GM19240 (cell line): ENCODE measurements at regions not wholly inside any gene's neighbourhood (a gene's known extent, or its start where the extent isn't known, plus 50 kb on each side); places are given as distances from the start of the nearest gene placed in this dataset.

Source experiments
- DNase-seq: peaks from one replicate; pipeline ENCODE4 v3.0.0; 2011; ENCODE audit warnings: low spot score; ENCODE audit not compliant: insufficient read length

- no peak for DNase-seq
Observed at GRCh38 chr1:188247255-188247654, 1418.5 kb downstream of the PLA2G4A start.

- DNase-seq, result no peak
Observed at GRCh38 chr1:188249811-188250210, 1421.1 kb downstream of the PLA2G4A start.

DNA sequence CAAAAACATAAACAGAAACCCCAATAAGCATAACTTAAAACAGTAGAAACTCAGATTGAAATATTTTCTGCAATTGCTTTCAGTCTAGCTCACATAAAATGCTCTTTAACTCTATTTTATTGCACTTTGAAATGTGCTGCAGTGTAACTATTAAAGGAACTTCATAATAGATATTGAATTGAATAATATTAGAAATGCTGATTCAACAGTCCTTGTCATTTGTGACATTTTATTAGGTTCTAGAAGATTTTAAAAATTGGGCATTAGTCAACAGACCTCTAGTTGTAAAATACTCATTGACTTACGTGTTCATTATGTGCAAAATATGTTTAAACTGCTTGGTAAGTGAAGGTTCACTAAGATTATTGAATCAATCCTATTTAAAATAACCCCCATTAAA, 1422.3 kb downstream of the PLA2G4A start:
- DNase-seq, result no peak

- no peak for DNase-seq
Observed at GRCh38 chr1:188261849-188262248, 1433.1 kb downstream of the PLA2G4A start.

DNA sequence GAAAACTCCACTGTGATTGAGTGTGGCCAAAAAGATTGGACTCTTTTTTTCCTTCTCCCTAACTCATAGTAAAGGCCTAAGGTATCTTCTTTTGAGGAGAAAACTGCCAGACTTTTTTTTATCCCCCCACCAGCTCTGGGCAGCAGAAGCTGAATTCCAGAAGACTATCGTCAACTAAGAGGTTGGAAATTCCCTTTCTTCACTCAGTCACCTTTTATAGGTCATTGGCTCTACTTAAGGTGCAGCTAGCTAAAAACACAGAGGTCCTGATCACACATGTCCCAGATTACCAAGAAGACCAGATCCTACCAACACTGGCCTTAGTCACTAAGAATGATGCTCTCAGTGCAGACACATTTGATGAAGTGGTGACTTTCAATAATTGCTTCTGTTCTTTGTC, 1441.2 kb downstream of the PLA2G4A start:
- DNase-seq, result no peak

GRCh38 chr1:188270497-188270896, 1441.7 kb downstream of the PLA2G4A start:
- DNase-seq, result no peak

DNA sequence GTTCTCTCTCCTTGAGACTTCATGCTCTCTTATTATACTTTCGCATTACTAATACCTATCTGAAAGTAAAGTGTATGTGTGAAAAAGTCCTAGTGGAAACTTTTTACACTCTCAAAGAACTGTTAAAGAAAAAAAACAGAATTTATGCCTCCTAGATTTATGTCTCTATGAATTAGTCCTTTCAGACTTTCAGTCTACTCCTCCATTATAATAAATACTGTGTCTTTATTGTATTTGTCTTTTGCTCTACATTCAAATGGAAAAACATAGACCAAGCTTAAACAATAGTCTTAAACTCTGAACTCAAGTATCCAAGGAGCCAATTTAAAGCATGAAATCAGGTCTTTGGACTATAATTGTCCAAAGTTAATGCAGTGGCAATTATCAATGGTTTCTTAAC, 1449.0 kb downstream of the PLA2G4A start:
- no peak for DNase-seq

- DNase-seq, result no peak
Observed at GRCh38 chr1:188281921-188282320, 1453.2 kb downstream of the PLA2G4A start.

DNA sequence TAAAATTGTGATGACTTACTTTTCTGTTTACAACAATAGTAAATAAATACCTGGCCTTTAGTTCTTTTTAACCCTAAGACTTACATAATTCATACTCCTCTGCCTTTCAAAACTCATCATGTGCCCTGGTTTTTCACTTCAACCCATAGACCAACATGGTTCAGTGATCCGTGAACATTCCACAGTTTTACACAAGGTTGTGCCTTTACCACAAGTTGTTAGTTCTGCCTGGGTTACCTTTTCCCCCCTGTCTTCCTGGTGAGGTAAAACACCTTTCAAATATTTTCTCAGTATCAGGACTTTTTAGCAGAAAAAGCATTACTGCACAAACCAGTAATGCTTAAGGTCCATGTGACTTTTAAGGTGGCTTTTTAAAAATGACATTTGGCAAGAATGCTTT, 1466.4 kb downstream of the PLA2G4A start:
- no peak for DNase-seq

GRCh38 chr1:188302746-188303145, 1474.0 kb downstream of the PLA2G4A start:
- DNase-seq, result no peak

DNA sequence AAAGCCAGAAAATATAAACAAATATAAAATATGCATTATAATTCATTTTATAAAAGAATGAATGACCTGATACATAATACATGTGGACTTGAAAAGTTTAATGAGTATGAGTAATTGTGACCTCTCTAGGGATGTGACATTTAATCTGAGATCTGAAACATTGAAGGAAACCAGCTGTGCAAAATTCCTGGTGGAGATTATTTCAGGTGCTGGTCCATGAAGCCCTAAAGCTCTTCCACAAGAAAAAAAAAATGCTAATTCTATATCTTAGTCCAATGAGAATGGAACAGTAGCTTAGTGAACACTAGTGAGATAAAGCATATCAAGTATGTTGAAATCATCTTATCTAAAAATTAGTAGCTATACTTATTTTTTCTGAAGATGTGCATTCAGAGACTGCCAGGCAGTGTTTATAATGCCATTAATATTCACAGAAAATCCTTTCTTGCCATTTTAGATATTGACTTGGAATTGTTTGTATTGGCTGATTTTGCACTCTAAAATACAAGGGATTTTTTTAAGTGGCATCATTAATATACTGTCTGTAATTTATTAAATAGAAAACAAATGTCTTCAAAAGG, 1485.9 kb downstream of the PLA2G4A start:
- no peak for DNase-seq

- no peak for DNase-seq
Observed at GRCh38 chr1:188317894-188318293, 1489.1 kb downstream of the PLA2G4A start.

GRCh38 chr1:188325211-188325610, 1496.5 kb downstream of the PLA2G4A start:
- no peak for DNase-seq

DNA sequence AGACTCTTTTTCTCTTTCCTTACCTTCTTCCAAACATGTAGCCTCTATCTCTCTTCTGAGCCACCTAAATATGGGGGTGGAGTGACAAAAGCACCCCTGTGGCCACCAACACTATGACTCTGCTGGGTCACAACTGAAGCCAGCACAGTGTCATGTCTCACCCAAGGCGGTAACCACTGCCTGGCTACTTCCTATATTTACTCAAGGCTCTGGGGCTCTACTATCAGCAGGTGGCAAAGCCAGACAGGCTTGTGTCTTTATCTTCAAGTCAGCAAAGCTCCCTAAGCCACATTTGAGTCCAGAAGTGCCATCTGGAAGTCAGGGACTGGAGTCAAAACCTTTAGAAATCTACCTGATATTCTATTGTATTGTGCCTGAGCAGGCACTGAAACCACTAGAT, 1515.2 kb downstream of the PLA2G4A start:
- DNase-seq, result no peak

- no peak for DNase-seq
Observed at GRCh38 chr1:188350104-188350503, 1521.4 kb downstream of the PLA2G4A start.

DNA sequence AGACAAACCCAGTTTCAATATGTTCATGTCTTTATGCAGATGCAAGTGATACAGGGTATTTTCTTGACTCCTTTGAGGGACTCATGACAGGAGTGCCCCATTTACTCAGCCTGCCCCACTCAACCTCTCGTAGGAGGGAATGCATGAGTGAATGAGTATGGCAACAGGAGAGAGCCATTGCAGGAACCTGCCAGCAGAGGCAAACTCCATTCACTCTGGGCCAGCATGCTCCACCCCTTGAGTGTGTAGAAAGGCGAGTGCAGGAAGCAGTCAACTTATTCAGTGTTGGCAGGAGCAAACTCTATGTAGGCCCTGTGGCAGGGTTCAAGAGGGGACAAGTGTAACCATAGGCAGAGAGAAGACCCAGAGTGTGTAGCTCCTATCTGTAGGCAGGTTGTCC, 1526.3 kb downstream of the PLA2G4A start:
- DNase-seq, result no peak

DNA sequence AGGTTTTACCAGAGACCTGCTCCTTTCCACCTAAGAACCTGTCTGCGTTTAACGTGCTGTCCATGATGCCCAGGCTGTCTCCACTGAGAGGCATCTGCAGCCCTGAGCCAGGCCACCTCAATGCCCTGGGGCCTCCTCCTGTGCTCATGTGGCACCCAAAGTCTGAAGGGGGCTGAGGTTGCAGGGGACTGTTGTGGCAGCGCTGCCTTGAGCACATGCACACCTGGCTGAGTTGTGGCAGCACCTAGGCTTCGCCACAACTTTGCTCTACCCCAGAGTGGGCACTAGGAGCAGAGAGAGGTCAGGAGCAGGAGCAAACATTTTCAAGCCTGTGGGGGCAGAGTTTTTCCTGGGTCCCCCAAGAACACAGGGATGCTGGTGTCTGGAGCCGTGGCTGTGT, 1527.1 kb downstream of the PLA2G4A start:
- no peak for DNase-seq

DNA sequence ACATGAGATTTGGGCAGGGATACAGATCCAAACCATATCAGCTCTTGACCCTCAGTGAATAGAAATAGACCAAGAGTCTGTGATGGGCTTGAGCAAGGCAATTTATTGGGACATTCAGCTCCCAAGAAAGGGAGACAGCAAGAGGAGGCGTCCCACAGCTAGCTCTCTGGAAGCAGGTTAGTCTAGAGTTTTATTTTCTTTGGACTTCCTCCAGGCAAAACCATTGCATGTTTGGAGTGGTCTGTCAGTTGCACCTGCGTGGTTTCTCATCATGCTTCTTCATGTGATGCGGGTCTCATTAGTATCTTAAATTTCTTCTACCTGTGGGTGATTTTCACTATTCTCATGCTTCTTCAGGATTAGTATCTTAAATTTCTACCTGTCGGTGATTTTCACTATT, 1530.6 kb downstream of the PLA2G4A start:
- no peak for DNase-seq

- DNase-seq, result no peak
Observed at GRCh38 chr1:188363943-188364342, 1535.2 kb downstream of the PLA2G4A start.

- DNase-seq, result no peak
Observed at GRCh38 chr1:188364927-188365449, 1536.2 kb downstream of the PLA2G4A start.

DNA sequence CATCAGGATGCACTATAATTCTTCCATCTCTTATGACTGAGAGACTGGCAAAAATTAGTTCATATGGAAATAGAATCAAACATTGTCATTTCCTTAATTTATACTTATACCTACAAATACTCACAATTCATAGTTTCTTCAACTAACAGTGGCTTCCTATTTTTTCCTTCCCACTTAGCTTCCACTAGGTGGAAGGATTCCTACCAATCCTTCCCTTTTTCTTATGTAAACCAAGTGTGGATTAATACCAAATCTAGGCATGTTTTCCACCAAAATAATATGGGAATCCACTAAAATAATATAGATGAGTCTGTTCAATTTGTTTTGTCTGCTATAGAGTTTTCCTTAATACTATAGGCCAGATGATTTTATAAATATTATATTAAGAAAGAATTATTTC, 1537.1 kb downstream of the PLA2G4A start:
- no peak for DNase-seq

- no peak for DNase-seq
Observed at GRCh38 chr1:188367661-188368060, 1538.9 kb downstream of the PLA2G4A start.

DNA sequence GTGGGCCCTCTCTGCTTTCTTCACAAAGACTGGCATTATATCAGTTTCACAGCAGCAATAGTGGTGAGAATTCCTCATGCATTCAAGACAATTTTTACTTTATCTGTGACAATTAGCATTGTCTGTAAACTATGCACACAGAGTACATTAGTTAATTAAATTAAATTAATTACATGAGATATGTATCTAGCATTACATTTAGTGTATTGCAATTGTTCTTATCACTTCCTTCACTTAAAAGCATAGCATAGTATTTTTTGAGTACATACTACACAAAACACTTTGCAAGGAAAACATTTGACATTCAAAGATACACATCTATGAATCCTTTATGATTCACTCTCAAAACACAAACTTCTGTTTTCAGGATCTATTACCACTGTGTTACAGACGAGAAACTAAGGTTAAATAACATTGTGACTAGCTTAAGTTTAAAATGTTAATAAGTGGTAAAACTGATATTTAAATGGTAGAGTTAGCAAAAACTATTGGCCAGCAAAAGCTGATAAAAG, 1542.6 kb downstream of the PLA2G4A start:
- no peak for DNase-seq

GRCh38 chr1:188372821-188373220, 1544.1 kb downstream of the PLA2G4A start:
- DNase-seq, result no peak
